ENCODE measurements at regions not wholly inside any gene's neighbourhood (a gene's known extent, or its start where the extent isn't known, plus 50 kb on each side); places are given as distances from the start of the nearest gene placed in this dataset.

DNA sequence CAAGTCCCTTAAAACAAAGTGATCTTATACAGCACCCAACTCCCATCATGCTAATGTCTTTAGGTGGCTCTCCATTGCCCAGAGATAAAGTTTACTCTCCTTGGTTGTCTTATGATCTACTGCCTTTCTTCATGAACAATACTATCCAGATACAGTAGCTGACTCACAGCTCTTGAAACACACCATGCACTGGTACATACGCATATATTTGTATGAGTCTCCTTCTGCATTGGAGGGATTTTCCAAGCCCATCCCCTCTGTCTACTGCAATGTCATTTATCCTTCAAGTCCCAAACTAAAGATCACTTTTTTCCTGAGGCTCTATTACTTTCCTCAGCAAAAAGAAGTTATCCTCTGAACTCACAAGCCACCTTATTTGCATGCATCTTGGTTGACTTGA is 84.7 kb upstream of the LRATD1 start:
- no peak for TF ChIP-seq SOX6 (IDR thresholded peaks at IDR 0.05)
- TF ChIP-seq SOX6 (CRISPR knock-in tag; IDR thresholded peaks at IDR 0.05), result no peak
- TF ChIP-seq KDM1A (CRISPR knock-in tag; IDR thresholded peaks at IDR 0.05), result no peak
- TF ChIP-seq, protein P1, sequence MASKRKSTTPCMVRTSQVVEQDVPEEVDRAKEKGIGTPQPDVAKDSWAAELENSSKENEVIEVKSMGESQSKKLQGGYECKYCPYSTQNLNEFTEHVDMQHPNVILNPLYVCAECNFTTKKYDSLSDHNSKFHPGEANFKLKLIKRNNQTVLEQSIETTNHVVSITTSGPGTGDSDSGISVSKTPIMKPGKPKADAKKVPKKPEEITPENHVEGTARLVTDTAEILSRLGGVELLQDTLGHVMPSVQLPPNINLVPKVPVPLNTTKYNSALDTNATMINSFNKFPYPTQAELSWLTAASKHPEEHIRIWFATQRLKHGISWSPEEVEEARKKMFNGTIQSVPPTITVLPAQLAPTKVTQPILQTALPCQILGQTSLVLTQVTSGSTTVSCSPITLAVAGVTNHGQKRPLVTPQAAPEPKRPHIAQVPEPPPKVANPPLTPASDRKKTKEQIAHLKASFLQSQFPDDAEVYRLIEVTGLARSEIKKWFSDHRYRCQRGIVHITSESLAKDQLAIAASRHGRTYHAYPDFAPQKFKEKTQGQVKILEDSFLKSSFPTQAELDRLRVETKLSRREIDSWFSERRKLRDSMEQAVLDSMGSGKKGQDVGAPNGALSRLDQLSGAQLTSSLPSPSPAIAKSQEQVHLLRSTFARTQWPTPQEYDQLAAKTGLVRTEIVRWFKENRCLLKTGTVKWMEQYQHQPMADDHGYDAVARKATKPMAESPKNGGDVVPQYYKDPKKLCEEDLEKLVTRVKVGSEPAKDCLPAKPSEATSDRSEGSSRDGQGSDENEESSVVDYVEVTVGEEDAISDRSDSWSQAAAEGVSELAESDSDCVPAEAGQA (IDR thresholded peaks at IDR 0.05; ENCODE audit: low read depth), result no peak
- TF ChIP-seq, protein P1 (CRISPR knock-in tag; IDR thresholded peaks at IDR 0.05; ENCODE audit: borderline replicate concordance), result no peak
- TF ChIP-seq SALL2 (CRISPR knock-in tag; IDR thresholded peaks at IDR 0.05), result no peak
- TF ChIP-seq, protein P2, sequence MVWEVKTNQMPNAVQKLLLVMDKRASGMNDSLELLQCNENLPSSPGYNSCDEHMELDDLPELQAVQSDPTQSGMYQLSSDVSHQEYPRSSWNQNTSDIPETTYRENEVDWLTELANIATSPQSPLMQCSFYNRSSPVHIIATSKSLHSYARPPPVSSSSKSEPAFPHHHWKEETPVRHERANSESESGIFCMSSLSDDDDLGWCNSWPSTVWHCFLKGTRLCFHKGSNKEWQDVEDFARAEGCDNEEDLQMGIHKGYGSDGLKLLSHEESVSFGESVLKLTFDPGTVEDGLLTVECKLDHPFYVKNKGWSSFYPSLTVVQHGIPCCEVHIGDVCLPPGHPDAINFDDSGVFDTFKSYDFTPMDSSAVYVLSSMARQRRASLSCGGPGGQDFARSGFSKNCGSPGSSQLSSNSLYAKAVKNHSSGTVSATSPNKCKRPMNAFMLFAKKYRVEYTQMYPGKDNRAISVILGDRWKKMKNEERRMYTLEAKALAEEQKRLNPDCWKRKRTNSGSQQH (CRISPR knock-in tag; IDR thresholded peaks at IDR 0.05; ENCODE audit: low read depth), result no peak
- TF ChIP-seq ADNP (CRISPR knock-in tag; IDR thresholded peaks at IDR 0.05), result no peak

All from HepG2 (cell line).